ENCODE measurements at regions not wholly inside any gene's neighbourhood (a gene's known extent, or its start where the extent isn't known, plus 50 kb on each side); places are given as distances from the start of the nearest gene placed in this dataset.

- TF ChIP-seq EZH2 (IDR thresholded peaks at IDR 0.05), result no peak
- no peak for TF ChIP-seq POLR2AphosphoS5 (IDR thresholded peaks at IDR 0.05; ENCODE audit: borderline replicate concordance, low read depth, low read length)
- no peak for TF ChIP-seq FOXP2 (optimal IDR thresholded peaks at IDR 0.05; ENCODE audit: control extremely low read depth, extremely low read length, insufficient read depth)
Observed at GRCh38 chr9:118785456-118785855, 583.8 kb downstream of the BRINP1 start.

Data from SK-N-MC (cell line).